ENCODE measurements at regions not wholly inside any gene's neighbourhood (a gene's known extent, or its start where the extent isn't known, plus 50 kb on each side); places are given as distances from the start of the nearest gene placed in this dataset.

GRCh38 chr21:43343992-43344886 is 82.7 kb downstream of the SIK1 start:
- Histone ChIP-seq H3K79me2 (ENCODE audit: insufficient read depth, low read length) (no peaks in the 10 kb centered on the region), H3K9me3 (ENCODE audit: control insufficient read depth in 1 of 2, insufficient read depth in 1 of 2, low read depth in 1 of 2, low read length in 2 of 2) (no peaks in the 10 kb centered on the region), H3K4me3 (replicated peaks in 1 of 2; ENCODE audit: low read depth in 1 of 2, low read length in 2 of 2) (no peak overlapping the region), H3K4me2 (ENCODE audit: low read length) (no peak overlapping the region), H3K27me3 (ENCODE audit: insufficient read depth, low read length) (no peaks in the 10 kb centered on the region), H3K36me3 (ENCODE audit: control insufficient read depth in 1 of 2, insufficient read depth in 2 of 2, low read length in 2 of 2) (no peaks in the 10 kb centered on the region), H4K20me1 (ENCODE audit: insufficient read depth) (no peaks in the 10 kb centered on the region), H2AFZ (ENCODE audit: low read depth, low read length, poor library complexity, severe bottlenecking) (no peak overlapping the region), H3K9me2 (ENCODE audit: insufficient read depth) (no peaks in the 10 kb centered on the region), H3K4me1 (ENCODE audit: control insufficient read depth in 1 of 2, insufficient read depth in 2 of 2, low read length in 2 of 2) (peaks cover 11 to 41% of the 10 kb centered on the region in 2 experiments), H3K27ac (ENCODE audit: low read depth, low read length) (no peak overlapping the region), H3K9ac (ENCODE audit: low read length) (no peak overlapping the region)
- DNase-seq (ENCODE audit: low read depth, low spot score) (no peak), ATAC-seq (no peak)
- no TSS peak for BruUV-seq (replicated peaks)
- ChIA-PET POLR2A (no interaction called here), RAD21 (ENCODE audit: low non-redundant PET in 1 of 2, low total read pairs in 2 of 2, uncharacterized antibody in 2 of 2, unreplicated experiment in 2 of 2) (no interaction called here), CTCF (no interaction called here)
- no peak for TF ChIP-seq EZH2 (IDR thresholded peaks at IDR 0.05)
- intact Hi-C loops (cut with micrococcal nuclease), result no loop called here

- DNase-seq (ENCODE audit: low read depth, low spot score), result no peak
- Histone ChIP-seq H3K9me3 (ENCODE audit: control insufficient read depth in 1 of 2, insufficient read depth in 1 of 2, low read depth in 1 of 2, low read length in 2 of 2) (no peaks in the 10 kb centered on the region), H3K9me2 (ENCODE audit: insufficient read depth) (no peaks in the 10 kb centered on the region), H3K4me2 (ENCODE audit: low read length) (no peak overlapping the region), H3K79me2 (ENCODE audit: insufficient read depth, low read length) (no peaks in the 10 kb centered on the region), H3K27me3 (ENCODE audit: insufficient read depth, low read length) (no peaks in the 10 kb centered on the region), H4K20me1 (ENCODE audit: insufficient read depth) (no peaks in the 10 kb centered on the region), H3K36me3 (ENCODE audit: control insufficient read depth in 1 of 2, insufficient read depth in 2 of 2, low read length in 2 of 2) (no peaks in the 10 kb centered on the region), H3K4me1 (ENCODE audit: control insufficient read depth in 1 of 2, insufficient read depth in 2 of 2, low read length in 2 of 2) (peaks cover 11 to 41% of the 10 kb centered on the region in 2 experiments), H2AFZ (ENCODE audit: low read depth, low read length, poor library complexity, severe bottlenecking) (no peak overlapping the region), H3K27ac (ENCODE audit: low read depth, low read length) (no peak overlapping the region), H3K4me3 (replicated peaks in 1 of 2; ENCODE audit: low read depth in 1 of 2, low read length in 2 of 2) (no peak overlapping the region), H3K9ac (ENCODE audit: low read length) (no peak overlapping the region)
- BruUV-seq (replicated peaks), result no TSS peak
- TF ChIP-seq REST (IDR thresholded peaks at IDR 0.05; ENCODE audit: low read depth) (no peak), CTCF (IDR thresholded peaks at IDR 0.05 in 2 of 3, conservative IDR thresholded peaks at IDR 0.05 in 1 of 3; ENCODE audit: borderline replicate concordance in 1 of 3, insufficient read depth in 1 of 3, low read depth in 2 of 3, low read length in 2 of 3) (no peak), EZH2phosphoT487 (IDR thresholded peaks at IDR 0.05; ENCODE audit: borderline replicate concordance) (no peak), YY1 (IDR thresholded peaks at IDR 0.05; ENCODE audit: extremely low read depth, insufficient replicate concordance, low read depth, low read length) (no peak), EGR1 (IDR thresholded peaks at IDR 0.05; ENCODE audit: low read depth) (no peak), MAX (IDR thresholded peaks at IDR 0.05) (no peak), RAD21 (IDR thresholded peaks at IDR 0.05; ENCODE audit: low read depth) (no peak), POLR2AphosphoS5 (IDR thresholded peaks at IDR 0.05; ENCODE audit: low read depth, low read length) (no peak), CBX3 (IDR thresholded peaks at IDR 0.05; ENCODE audit: low read depth) (no peak)
- intact Hi-C loops (cut with micrococcal nuclease), result no loop called here
- no peak; the same call in 1 of the 2 replicates for ATAC-seq
- ChIA-PET CTCF (no interaction called here), POLR2A (no interaction called here), RAD21 (ENCODE audit: low non-redundant PET in 1 of 2, low total read pairs in 2 of 2, uncharacterized antibody in 2 of 2, unreplicated experiment in 2 of 2) (no interaction called here)
These were observed 83.6 kb downstream of the SIK1 start for GRCh38 chr21:43343095-43343991.

All from HCT116 (cell line).